Ascending aorta (tissue), 2 donors: ENCODE measurements at regions not wholly inside any gene's neighbourhood (a gene's known extent, or its start where the extent isn't known, plus 50 kb on each side); places are given as distances from the start of the nearest gene placed in this dataset.

ENCODE experiments used
- DNase-seq, 2 donors: peaks; one replicate each; pipeline ENCODE4 v3.0.0-alpha.2; 2019; ENCODE audit warnings: low spot score in 2 of 2
- H3K27ac ChIP-seq, 2 donors: fragments of 200-600 bp; sonication (generic); one replicate each; pipeline ENCODE4 v1.5.1; 2016 to 2017; ENCODE audit warnings: mild to moderate bottlenecking in 1 of 2
- H3K27me3 ChIP-seq: fragments of 200-600 bp; sonication (generic); one replicate; pipeline ENCODE4 v1.5.1; 2017
- H3K36me3 ChIP-seq, 2 donors: fragments of 200-600 bp; sonication (generic); one replicate each; pipeline ENCODE4 v1.5.1; 2016
- H3K4me1 ChIP-seq, 2 donors: fragments of 200-600 bp; sonication (generic); one replicate each; pipeline ENCODE4 v1.5.1; 2016 to 2017; ENCODE audit warnings: mild to moderate bottlenecking in 1 of 2
- H3K4me3 ChIP-seq, 2 donors: fragments of 200-600 bp; sonication (generic); one replicate each; pipeline ENCODE4 v1.5.1; 2016 to 2017; ENCODE audit warnings: mild to moderate bottlenecking in 1 of 2
- H3K9me3 ChIP-seq, 2 donors: fragments of 200-600 bp; sonication (generic); one replicate each; pipeline ENCODE4 v1.5.1; 2016
- CTCF ChIP-seq, 3 experiments: fragments of 200-600 bp in 2 of 3; fragments of 450-650 bp in 1 of 3; sonication (generic) in 2 of 3; IDR thresholded peaks; one replicate each; pipeline ENCODE4 v1.5.1; 2016 to 2019; ENCODE audit warnings: antibody characterized with exemption in 3 of 3, mild to moderate bottlenecking in 1 of 3, moderate library complexity in 1 of 3
- intact Hi-C: fragments of 100-400 bp; cut with DNase I; formaldehyde crosslinking; loops from one replicate; pipeline ENCODE4 v1.15.1; 2023

GRCh38 chr11:119802670-119803069 is 73.7 kb upstream of the NECTIN1 start:
- no peaks in the 10 kb centered on the region for H3K9me3 ChIP-seq
- no peak for TF ChIP-seq CTCF (IDR thresholded peaks at IDR 0.05)
- H3K27ac ChIP-seq: no peak overlapping the region
- H3K4me1 ChIP-seq: no peaks in the 10 kb centered on the region
- H3K27me3 ChIP-seq: no peaks in the 10 kb centered on the region
- DNase-seq: no peak
- H3K36me3 ChIP-seq: no peaks in the 10 kb centered on the region
- intact Hi-C loops: no loop called here
- H3K4me3 ChIP-seq: no peak overlapping the region

- Histone ChIP-seq H3K4me3 (no peak overlapping the region), H3K36me3 (no peaks in the 10 kb centered on the region), H3K9me3 (no peaks in the 10 kb centered on the region), H3K4me1 (no peaks in the 10 kb centered on the region), H3K27ac (no peak overlapping the region), H3K27me3 (no peaks in the 10 kb centered on the region)
- intact Hi-C loops: no loop called here
- no peak for TF ChIP-seq CTCF (IDR thresholded peaks at IDR 0.05)
- no peak for DNase-seq
Observed at GRCh38 chr11:119800619-119801018, 71.6 kb upstream of the NECTIN1 start.

GRCh38 chr11:119800171-119800570 is 71.2 kb upstream of the NECTIN1 start:
- Histone ChIP-seq H3K36me3 (no peaks in the 10 kb centered on the region), H3K27ac (no peak overlapping the region), H3K4me3 (no peak overlapping the region), H3K9me3 (no peaks in the 10 kb centered on the region), H3K4me1 (no peaks in the 10 kb centered on the region), H3K27me3 (no peaks in the 10 kb centered on the region)
- no peak for TF ChIP-seq CTCF (IDR thresholded peaks at IDR 0.05)
- DNase-seq: no peak
- intact Hi-C loops: no loop called here

- DNase-seq: no peak
- intact Hi-C loops: no loop called here
- no peak for TF ChIP-seq CTCF (IDR thresholded peaks at IDR 0.05)
- no peaks in the 10 kb centered on the region for H3K9me3 ChIP-seq
- H3K27ac ChIP-seq: no peak overlapping the region
- H3K36me3 ChIP-seq: no peaks in the 10 kb centered on the region
- H3K4me3 ChIP-seq: no peak overlapping the region
- H3K27me3 ChIP-seq: no peaks in the 10 kb centered on the region
- H3K4me1 ChIP-seq: no peaks in the 10 kb centered on the region
Observed at GRCh38 chr11:119798656-119799055, 69.7 kb upstream of the NECTIN1 start.

GRCh38 chr11:119797736-119798135 is 68.7 kb upstream of the NECTIN1 start:
- Histone ChIP-seq H3K4me3 (no peak overlapping the region), H3K36me3 (no peaks in the 10 kb centered on the region), H3K27me3 (no peaks in the 10 kb centered on the region), H3K4me1 (no peaks in the 10 kb centered on the region), H3K9me3 (no peaks in the 10 kb centered on the region), H3K27ac (no peak overlapping the region)
- intact Hi-C loops: no loop called here
- TF ChIP-seq CTCF (IDR thresholded peaks at IDR 0.05): no peak
- DNase-seq: no peak

- H3K9me3 ChIP-seq: no peaks in the 10 kb centered on the region
- H3K27ac ChIP-seq: no peak overlapping the region
- H3K36me3 ChIP-seq: no peaks in the 10 kb centered on the region
- no peak for DNase-seq
- no peaks in the 10 kb centered on the region for H3K27me3 ChIP-seq
- no peak overlapping the region for H3K4me3 ChIP-seq
- TF ChIP-seq CTCF (IDR thresholded peaks at IDR 0.05): no peak
- intact Hi-C loops: no loop called here
- H3K4me1 ChIP-seq: no peaks in the 10 kb centered on the region
Observed at GRCh38 chr11:119797123-119797611, 68.2 kb upstream of the NECTIN1 start.
